Keratinocyte (primary cell): ENCODE measurements at regions not wholly inside any gene's neighbourhood (a gene's known extent, or its start where the extent isn't known, plus 50 kb on each side); places are given as distances from the start of the nearest gene placed in this dataset.

Experiments used
- DNase-seq: peaks from one replicate; pipeline ENCODE4 v3.0.0-alpha.2; 2011; ENCODE audit warnings: low read depth, missing footprints, low spot score
- FAIRE-seq: peaks from 2 replicates; lab custom pipeline; 2011; peaks lifted over from hg19 to GRCh38; lab: Jason Lieb, UNC
- H2AFZ ChIP-seq: 2 replicates; pipeline ENCODE4 v1.6.0; 2012; ENCODE audit warnings: low read length, control low read depth, inconsistent platforms; ENCODE audit not compliant: control insufficient read depth
- H3K27ac ChIP-seq: 2 replicates; pipeline ENCODE4 v1.5.1; 2011; ENCODE audit warnings: low read length; ENCODE audit not compliant: control insufficient read depth, insufficient read depth
- H3K27me3 ChIP-seq: 3 replicates; pipeline ENCODE4 v1.6.0; 2011; ENCODE audit warnings: low read length; ENCODE audit not compliant: control insufficient read depth, insufficient read depth; ENCODE audit errors: extremely low read depth
- H3K36me3 ChIP-seq, 2 experiments: 2 replicates in 1 of 2; 3 replicates in 1 of 2; pipeline ENCODE4 v1.5.1; 2011; ENCODE audit warnings: low read length in 2 of 2, mild to moderate bottlenecking in 1 of 2; ENCODE audit not compliant: control insufficient read depth in 2 of 2, insufficient read depth in 2 of 2; ENCODE audit errors: extremely low read depth in 1 of 2
- H3K4me1 ChIP-seq: 3 replicates; pipeline ENCODE4 v1.5.1; 2011; ENCODE audit warnings: low read length; ENCODE audit not compliant: control insufficient read depth, insufficient read depth; ENCODE audit errors: extremely low read depth
- H3K4me2 ChIP-seq: 3 replicates; pipeline ENCODE4 v1.6.0; 2011; ENCODE audit warnings: low read depth, low read length; ENCODE audit not compliant: control insufficient read depth, insufficient read depth; ENCODE audit errors: extremely low read depth
- H3K4me3 ChIP-seq, 3 experiments: fragments of 200-600 bp in 1 of 3; sonication (generic) in 1 of 3; 2 replicates in 2 of 3; 3 replicates in 1 of 3; pipeline ENCODE4 v1.5.1; 2011 to 2016; ENCODE audit warnings: low read length in 3 of 3, mild to moderate bottlenecking in 3 of 3, control low read depth in 2 of 3, inconsistent platforms in 1 of 3, low read depth in 1 of 3, mixed read lengths in 1 of 3, mixed run types in 1 of 3, moderate library complexity in 1 of 3; ENCODE audit not compliant: control insufficient read depth in 2 of 3, insufficient read depth in 2 of 3; ENCODE audit errors: extremely low read depth in 1 of 3
- H3K79me2 ChIP-seq: 2 replicates; pipeline ENCODE4 v1.6.0; 2012; ENCODE audit warnings: low read length; ENCODE audit not compliant: control insufficient read depth, insufficient read depth
- H3K9ac ChIP-seq: 3 replicates; pipeline ENCODE4 v1.6.0; 2011; ENCODE audit warnings: low read length; ENCODE audit not compliant: control insufficient read depth, insufficient read depth; ENCODE audit errors: extremely low read depth
- H3K9me1 ChIP-seq: 3 replicates; pipeline ENCODE4 v1.6.0; 2011; ENCODE audit warnings: low read length; ENCODE audit not compliant: control insufficient read depth, insufficient read depth; ENCODE audit errors: extremely low read depth
- H3K9me3 ChIP-seq: 2 replicates; pipeline ENCODE4 v1.5.1; 2012; ENCODE audit warnings: low read depth, low read length; ENCODE audit not compliant: control insufficient read depth
- H4K20me1 ChIP-seq: 3 replicates; pipeline ENCODE4 v1.6.0; 2011; ENCODE audit warnings: low read length; ENCODE audit not compliant: control insufficient read depth, insufficient read depth; ENCODE audit errors: extremely low read depth
- CTCF ChIP-seq, 3 experiments: IDR thresholded peaks in 1 of 3; conservative IDR thresholded peaks in 1 of 3; optimal IDR thresholded peaks in 1 of 3; 2 replicates in 2 of 3; 3 replicates in 1 of 3; pipeline versions ENCODE3 to v1.5.1; 2011; ENCODE audit warnings: low read length in 3 of 3, mild to moderate bottlenecking in 3 of 3, moderate library complexity in 2 of 3, control low read depth in 1 of 3, inconsistent platforms in 1 of 3; ENCODE audit not compliant: insufficient read depth in 2 of 3; ENCODE audit errors: extremely low read depth in 1 of 3
- EZH2 ChIP-seq: IDR thresholded peaks from one replicate; pipeline ENCODE4 v1.6.1; 2012; ENCODE audit warnings: inconsistent platforms, mild to moderate bottlenecking, low read length, moderate library complexity
- dilution Hi-C: fragments of 300-500 bp; cut with MboI; formaldehyde crosslinking; loops from one replicate; pipeline ENCODE4 v1.7.0; 2020; ENCODE audit warnings: low sequenced_read_pairs; ENCODE audit not compliant: extremely low pct_ligation_motif_present

- H3K9me3 ChIP-seq: no peaks in the 10 kb centered on the region
- no peak overlapping the region for H3K4me2 ChIP-seq
- DNase-seq (no peak), FAIRE-seq (no peak)
- dilution Hi-C loops: no loop called here
- no peaks in the 10 kb centered on the region for H3K36me3 ChIP-seq
- H3K79me2 ChIP-seq: no peaks in the 10 kb centered on the region
- no peak for TF ChIP-seq CTCF (optimal IDR thresholded peaks at IDR 0.05 in 1 of 3, IDR thresholded peaks at IDR 0.05 in 1 of 3, conservative IDR thresholded peaks at IDR 0.05 in 1 of 3; ENCODE audit: extremely low read depth in 1 of 3, insufficient read depth in 2 of 3, low read length in 3 of 3)
- H3K27ac ChIP-seq: no peak overlapping the region
- no peaks in the 10 kb centered on the region for H3K4me1 ChIP-seq
- no peaks in the 10 kb centered on the region for H4K20me1 ChIP-seq
- no peaks in the 10 kb centered on the region for H3K9me1 ChIP-seq
- H3K27me3 ChIP-seq: no peaks in the 10 kb centered on the region
- no peak overlapping the region for H3K4me3 ChIP-seq
- no peak overlapping the region for H2AFZ ChIP-seq
- no peak overlapping the region for H3K9ac ChIP-seq
Observed at GRCh38 chr2:163246135-163246534, 407.6 kb upstream of the KCNH7 start.

- DNase-seq (no peak), FAIRE-seq (no peak)
- no peaks in the 10 kb centered on the region for H3K79me2 ChIP-seq
- TF ChIP-seq CTCF (optimal IDR thresholded peaks at IDR 0.05 in 1 of 3, IDR thresholded peaks at IDR 0.05 in 1 of 3, conservative IDR thresholded peaks at IDR 0.05 in 1 of 3; ENCODE audit: extremely low read depth in 1 of 3, insufficient read depth in 2 of 3, low read length in 3 of 3): no peak
- TF ChIP-seq EZH2: no peak
- H2AFZ ChIP-seq: no peak overlapping the region
- H3K9me1 ChIP-seq: no peaks in the 10 kb centered on the region
- H3K9ac ChIP-seq: no peak overlapping the region
- H4K20me1 ChIP-seq: no peaks in the 10 kb centered on the region
- H3K4me2 ChIP-seq: no peak overlapping the region
- H3K27ac ChIP-seq: no peak overlapping the region
- H3K27me3 ChIP-seq: no peaks in the 10 kb centered on the region
- no peaks in the 10 kb centered on the region for H3K4me1 ChIP-seq
- no peaks in the 10 kb centered on the region for H3K9me3 ChIP-seq
- no peaks in the 10 kb centered on the region for H3K36me3 ChIP-seq
- H3K4me3 ChIP-seq: no peak overlapping the region
- dilution Hi-C loops: no loop called here
Observed at GRCh38 chr2:163236553-163236952, 398.0 kb upstream of the KCNH7 start.
